ENCODE measurements at regions not wholly inside any gene's neighbourhood (a gene's known extent, or its start where the extent isn't known, plus 50 kb on each side); places are given as distances from the start of the nearest gene placed in this dataset.

DNA sequence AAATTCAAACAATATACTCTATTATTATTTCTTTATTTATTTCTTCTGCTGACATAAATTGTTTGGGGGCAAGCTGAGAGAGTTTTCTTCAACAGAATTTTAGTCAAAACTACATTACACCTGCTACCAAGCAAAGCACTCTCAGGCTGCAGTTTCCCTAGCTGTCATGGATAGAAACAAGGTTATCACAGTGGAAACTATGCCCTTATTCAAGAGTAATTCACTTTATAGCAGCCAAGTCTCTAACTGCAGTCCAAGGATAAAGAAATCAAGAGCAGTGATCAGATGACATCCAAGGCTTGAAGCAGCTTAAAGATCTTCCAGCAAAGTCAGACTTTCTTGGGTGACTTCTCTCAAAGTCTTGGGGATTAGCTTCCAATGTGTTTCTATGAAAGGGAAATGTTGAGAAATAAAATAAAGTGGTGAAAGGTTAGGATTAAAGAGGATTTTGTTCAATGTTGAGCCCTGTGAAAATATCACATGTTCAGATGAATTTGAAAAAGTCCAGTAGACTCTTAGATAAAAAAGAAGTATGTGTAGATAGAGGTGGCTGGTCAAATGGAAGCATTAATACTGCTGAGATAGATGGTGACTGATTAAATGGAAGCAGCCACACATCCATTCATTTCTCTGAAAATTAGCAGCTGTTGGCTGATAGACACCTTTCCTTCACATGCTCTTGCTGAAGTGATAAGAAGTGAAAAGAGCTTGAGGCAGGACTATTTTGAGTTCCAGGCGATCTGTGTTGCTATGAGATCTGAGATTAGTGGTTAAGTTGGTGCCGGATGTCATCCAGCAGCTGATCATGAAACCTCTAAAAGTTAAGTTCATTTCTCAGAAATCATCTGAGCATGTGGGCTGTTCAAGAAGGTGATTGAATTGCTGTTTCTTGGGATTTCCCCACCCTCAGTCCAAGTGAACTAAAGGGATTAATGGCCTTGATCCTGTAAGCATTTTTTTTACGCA, 257.8 kb upstream of the BTG1 start:
- Histone ChIP-seq H3K4me2 (no peak overlapping the region), H3K27ac (ENCODE audit: low read depth in 2 of 2, low read length in 1 of 2) (no peak overlapping the region), H4K20me1 (ENCODE audit: insufficient read depth) (no peaks in the 10 kb centered on the region), H3K79me2 (ENCODE audit: insufficient read depth) (no peaks in the 10 kb centered on the region), H2AFZ (ENCODE audit: low read depth) (no peak overlapping the region), H3K9me3 (no peaks in the 10 kb centered on the region), H3K4me1 (ENCODE audit: control insufficient read depth in 1 of 2, insufficient read depth in 2 of 2, low read depth in 1 of 2, low read length in 1 of 2) (no peaks in the 10 kb centered on the region; a peak in 1 of 4 replicates), H3K9me2 (no peaks in the 10 kb centered on the region), H3K9ac (no peak overlapping the region), H3K4me3 (ENCODE audit: low read depth in 2 of 2, low read length in 1 of 2) (no peak overlapping the region), H3F3A (replicated peaks; ENCODE audit: insufficient read depth) (no peaks in the 10 kb centered on the region), H3K36me3 (replicated peaks in 1 of 2; ENCODE audit: control insufficient read depth in 1 of 2, insufficient read depth in 2 of 2, low read length in 1 of 2) (no peaks in the 10 kb centered on the region), H3K27me3 (ENCODE audit: insufficient read depth) (no peaks in the 10 kb centered on the region)
- TF ChIP-seq, protein P1, sequence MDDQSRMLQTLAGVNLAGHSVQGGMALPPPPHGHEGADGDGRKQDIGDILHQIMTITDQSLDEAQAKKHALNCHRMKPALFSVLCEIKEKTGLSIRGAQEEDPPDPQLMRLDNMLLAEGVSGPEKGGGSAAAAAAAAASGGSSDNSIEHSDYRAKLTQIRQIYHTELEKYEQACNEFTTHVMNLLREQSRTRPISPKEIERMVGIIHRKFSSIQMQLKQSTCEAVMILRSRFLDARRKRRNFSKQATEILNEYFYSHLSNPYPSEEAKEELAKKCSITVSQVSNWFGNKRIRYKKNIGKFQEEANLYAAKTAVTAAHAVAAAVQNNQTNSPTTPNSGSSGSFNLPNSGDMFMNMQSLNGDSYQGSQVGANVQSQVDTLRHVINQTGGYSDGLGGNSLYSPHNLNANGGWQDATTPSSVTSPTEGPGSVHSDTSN (IDR thresholded peaks at IDR 0.05), result no peak
- TF ChIP-seq NRF1 (IDR thresholded peaks at IDR 0.05; ENCODE audit: low read depth, low read length) (no peak), YY1 (IDR thresholded peaks at IDR 0.05; ENCODE audit: low read depth) (no peak), CHD2 (IDR thresholded peaks at IDR 0.05; ENCODE audit: low read length, partially characterized antibody) (no peak), GATA2 (CRISPR knock-in tag; IDR thresholded peaks at IDR 0.05) (no peak), RAD21 (IDR thresholded peaks at IDR 0.05; ENCODE audit: low read length) (no peak), ELF1 (IDR thresholded peaks at IDR 0.05) (no peak), EZH2phosphoT487 (IDR thresholded peaks at IDR 0.05; ENCODE audit: borderline replicate concordance, low read depth) (no peak), SIN3A (IDR thresholded peaks at IDR 0.05; ENCODE audit: borderline replicate concordance, low read depth, low read length) (no peak), RXRA (IDR thresholded peaks at IDR 0.05; ENCODE audit: borderline replicate concordance, low read depth) (no peak), JUND (IDR thresholded peaks at IDR 0.05) (no peak)
- ChIA-PET POLR2A (no interaction called here), CTCF (interaction anchor here (1.3 kb wide), 1 partner anchor 1022 kb away, joined by 4 read pairs; no protein-coding TSS in a partner anchor)
- DNase-seq, result no peak
- 87% methylated on average over 3 of the region's 3 CpGs for WGBS (ENCODE audit: low lambda C conversion rate)

DNA sequence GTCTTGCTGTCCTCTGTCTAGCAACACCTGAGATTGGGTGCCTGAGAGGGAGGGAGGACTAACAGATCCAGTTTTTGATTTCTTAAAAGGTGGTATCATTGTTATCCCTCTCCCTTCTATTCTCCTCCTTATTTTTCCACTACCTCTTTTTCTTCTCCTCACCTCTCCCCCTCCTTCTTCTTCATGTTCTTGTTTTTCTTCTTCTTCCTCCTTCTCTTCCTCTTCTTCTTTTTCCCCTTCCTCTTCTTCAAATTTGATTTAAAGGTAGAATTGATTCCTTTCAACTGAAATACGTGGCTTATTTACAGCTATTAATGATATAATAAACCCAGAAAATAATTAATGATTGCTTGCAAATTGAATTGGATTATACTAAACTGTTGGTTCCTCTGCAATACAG, 256.8 kb upstream of the BTG1 start:
- Histone ChIP-seq H3K9me3 (no peaks in the 10 kb centered on the region), H3F3A (replicated peaks; ENCODE audit: insufficient read depth) (no peaks in the 10 kb centered on the region), H3K36me3 (replicated peaks in 1 of 2; ENCODE audit: control insufficient read depth in 1 of 2, insufficient read depth in 2 of 2, low read length in 1 of 2) (no peaks in the 10 kb centered on the region), H3K4me1 (ENCODE audit: control insufficient read depth in 1 of 2, insufficient read depth in 2 of 2, low read depth in 1 of 2, low read length in 1 of 2) (no peaks in the 10 kb centered on the region; a peak in 1 of 4 replicates), H3K27me3 (ENCODE audit: insufficient read depth) (no peaks in the 10 kb centered on the region), H2AFZ (ENCODE audit: low read depth) (no peak overlapping the region), H3K79me2 (ENCODE audit: insufficient read depth) (no peaks in the 10 kb centered on the region), H3K4me3 (ENCODE audit: low read depth in 2 of 2, low read length in 1 of 2) (no peak overlapping the region), H4K20me1 (ENCODE audit: insufficient read depth) (no peaks in the 10 kb centered on the region), H3K9ac (no peak overlapping the region), H3K27ac (ENCODE audit: low read depth in 2 of 2, low read length in 1 of 2) (no peak overlapping the region), H3K9me2 (no peaks in the 10 kb centered on the region), H3K4me2 (no peak overlapping the region)
- WGBS (ENCODE audit: low lambda C conversion rate), result 13% methylated on average over 1 of the region's 1 CpG
- no peak for TF ChIP-seq NRF1 (IDR thresholded peaks at IDR 0.05; ENCODE audit: low read depth, low read length)
- no peak for TF ChIP-seq YY1 (IDR thresholded peaks at IDR 0.05; ENCODE audit: low read depth)
- no peak for TF ChIP-seq FOSL2 (IDR thresholded peaks at IDR 0.05; ENCODE audit: borderline replicate concordance, low read depth)
- TF ChIP-seq RAD21 (IDR thresholded peaks at IDR 0.05; ENCODE audit: low read length), result no peak
- TF ChIP-seq CHD2 (IDR thresholded peaks at IDR 0.05; ENCODE audit: low read length, partially characterized antibody), result no peak
- TF ChIP-seq, protein P2, sequence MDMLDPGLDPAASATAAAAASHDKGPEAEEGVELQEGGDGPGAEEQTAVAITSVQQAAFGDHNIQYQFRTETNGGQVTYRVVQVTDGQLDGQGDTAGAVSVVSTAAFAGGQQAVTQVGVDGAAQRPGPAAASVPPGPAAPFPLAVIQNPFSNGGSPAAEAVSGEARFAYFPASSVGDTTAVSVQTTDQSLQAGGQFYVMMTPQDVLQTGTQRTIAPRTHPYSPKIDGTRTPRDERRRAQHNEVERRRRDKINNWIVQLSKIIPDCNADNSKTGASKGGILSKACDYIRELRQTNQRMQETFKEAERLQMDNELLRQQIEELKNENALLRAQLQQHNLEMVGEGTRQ (IDR thresholded peaks at IDR 0.05; ENCODE audit: borderline replicate concordance, low read depth, low read length), result no peak
- POLR2A ChIA-PET, result no interaction called here
- CTCF ChIA-PET, result interaction anchor here (1.0 to 1.3 kb wide), 2 partner anchors 256 to 1021 kb away, joined by 4 to 5 read pairs; partner anchors contain the start of gene BTG1
- DNase-seq, result no peak
